ENCODE measurements at regions not wholly inside any gene's neighbourhood (a gene's known extent, or its start where the extent isn't known, plus 50 kb on each side); places are given as distances from the start of the nearest gene placed in this dataset.

DNA sequence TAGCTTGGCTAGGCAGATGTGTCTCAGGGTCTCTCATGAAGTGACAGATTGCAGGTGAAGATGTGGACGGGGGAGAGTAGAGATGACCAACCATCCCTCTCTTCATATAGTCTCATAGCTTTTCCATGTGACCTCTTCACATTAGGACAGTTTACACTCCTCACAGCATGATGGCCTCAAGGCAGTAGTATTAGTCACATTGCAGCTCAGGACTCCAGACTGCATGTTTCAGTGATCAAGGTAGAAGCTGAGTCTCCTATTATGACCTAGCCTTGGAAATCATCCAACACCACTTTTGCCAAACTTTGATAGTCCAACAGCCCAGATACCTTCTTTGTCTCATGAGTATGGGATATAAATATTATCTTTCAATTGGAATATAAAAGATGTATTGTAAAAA lies 147.7 kb downstream of the GASK1B start:
- DNase-seq = no peak

DNA sequence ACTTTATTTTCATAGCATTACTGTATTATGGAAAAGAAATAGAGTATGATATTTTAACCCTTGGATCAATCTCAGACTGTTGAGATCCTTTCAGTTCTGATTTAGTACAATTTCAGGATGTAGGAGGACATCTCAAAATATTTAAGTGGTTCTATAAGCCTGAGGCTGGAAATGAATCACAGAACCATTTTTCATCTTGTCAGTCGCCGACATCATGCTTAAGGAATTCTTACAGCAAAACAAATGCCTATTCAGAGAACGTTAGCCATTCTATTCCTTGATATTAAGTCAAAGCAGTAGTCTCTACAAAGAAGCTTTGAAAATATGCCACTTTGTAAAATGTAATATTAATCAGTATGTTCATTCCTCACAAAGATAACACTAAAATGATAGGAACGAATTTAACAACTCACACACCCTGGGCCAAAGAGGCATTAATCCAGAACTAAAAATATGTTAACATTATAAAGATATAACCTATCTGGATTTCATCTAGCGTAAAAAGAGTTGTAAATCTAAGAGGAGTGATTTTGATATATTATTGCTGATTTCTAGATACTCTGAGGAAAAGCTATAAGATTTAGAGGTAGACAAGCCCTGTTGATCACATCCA lies 152.0 kb downstream of the GASK1B start:
- H3K4me3 Mint-ChIP-seq (ENCODE audit: low read depth, unreplicated experiment) = no peak overlapping the region
- CTCF ChIA-PET = interaction anchor here (1.0 to 1.2 kb wide), 2 partner anchors 149 to 151 kb away, joined by 3 read pairs; no protein-coding TSS in a partner anchor
- H3K27me3 Mint-ChIP-seq (ENCODE audit: unreplicated experiment) = no peaks in the 10 kb centered on the region

More for the DNA sequence above, 147.7 kb downstream of the GASK1B start:
- Mint-ChIP-seq H3K27ac (ENCODE audit: unreplicated experiment) (no peak overlapping the region), H3K4me3 (ENCODE audit: low read depth, unreplicated experiment) (no peak overlapping the region), H3K9me3 (ENCODE audit: low read depth, unreplicated experiment) (no peaks in the 10 kb centered on the region), H3K27me3 (ENCODE audit: unreplicated experiment) (no peaks in the 10 kb centered on the region), H3K4me1 (ENCODE audit: low read depth, unreplicated experiment) (peaks cover 6% of the 10 kb centered on the region), H3K36me3 (ENCODE audit: insufficient read depth, unreplicated experiment) (no peaks in the 10 kb centered on the region)
- CTCF ChIA-PET = interaction anchor here (1.5 kb wide), 1 partner anchor 9 kb away, joined by 3 read pairs; no protein-coding TSS in a partner anchor
- BruUV-seq (replicated peaks) = no TSS peak
- intact Hi-C loops (cut with micrococcal nuclease; ENCODE audit: unreplicated experiment) = no loop called here
- TF ChIP-seq, protein P1, sequence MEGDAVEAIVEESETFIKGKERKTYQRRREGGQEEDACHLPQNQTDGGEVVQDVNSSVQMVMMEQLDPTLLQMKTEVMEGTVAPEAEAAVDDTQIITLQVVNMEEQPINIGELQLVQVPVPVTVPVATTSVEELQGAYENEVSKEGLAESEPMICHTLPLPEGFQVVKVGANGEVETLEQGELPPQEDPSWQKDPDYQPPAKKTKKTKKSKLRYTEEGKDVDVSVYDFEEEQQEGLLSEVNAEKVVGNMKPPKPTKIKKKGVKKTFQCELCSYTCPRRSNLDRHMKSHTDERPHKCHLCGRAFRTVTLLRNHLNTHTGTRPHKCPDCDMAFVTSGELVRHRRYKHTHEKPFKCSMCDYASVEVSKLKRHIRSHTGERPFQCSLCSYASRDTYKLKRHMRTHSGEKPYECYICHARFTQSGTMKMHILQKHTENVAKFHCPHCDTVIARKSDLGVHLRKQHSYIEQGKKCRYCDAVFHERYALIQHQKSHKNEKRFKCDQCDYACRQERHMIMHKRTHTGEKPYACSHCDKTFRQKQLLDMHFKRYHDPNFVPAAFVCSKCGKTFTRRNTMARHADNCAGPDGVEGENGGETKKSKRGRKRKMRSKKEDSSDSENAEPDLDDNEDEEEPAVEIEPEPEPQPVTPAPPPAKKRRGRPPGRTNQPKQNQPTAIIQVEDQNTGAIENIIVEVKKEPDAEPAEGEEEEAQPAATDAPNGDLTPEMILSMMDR (IDR thresholded peaks at IDR 0.05; ENCODE audit: unreplicated experiment) = no peak

DNA sequence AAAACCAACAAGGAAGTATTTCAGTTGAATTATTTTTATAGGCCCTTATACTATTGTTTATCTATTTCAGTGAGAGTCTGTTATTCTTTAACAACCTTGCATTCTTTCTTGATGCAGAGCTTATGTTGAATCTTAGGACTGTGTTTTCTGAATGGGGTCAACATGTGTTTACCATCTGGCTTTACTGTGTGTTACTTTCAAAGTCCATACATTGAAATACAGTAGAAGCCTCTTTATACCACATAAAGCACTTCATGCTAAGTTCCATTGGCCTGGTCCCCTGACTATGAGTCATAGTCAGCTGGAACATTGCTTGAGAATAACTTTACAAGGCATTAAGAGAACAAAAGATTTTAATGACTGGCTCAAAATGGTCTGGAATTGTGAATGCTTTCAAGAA lies 152.6 kb downstream of the GASK1B start:
- BruUV-seq (replicated peaks) = no TSS peak
- DNase-seq = peak; percentile 11
- no peaks in the 10 kb centered on the region for H3K36me3 Mint-ChIP-seq (ENCODE audit: insufficient read depth, unreplicated experiment)
- CTCF ChIA-PET = interaction anchor here (1.0 to 1.2 kb wide), 2 partner anchors 150 to 152 kb away, joined by 3 read pairs; no protein-coding TSS in a partner anchor
- peaks cover 6% of the 10 kb centered on the region for H3K4me1 Mint-ChIP-seq (ENCODE audit: low read depth, unreplicated experiment)
- H3K4me3 Mint-ChIP-seq (ENCODE audit: low read depth, unreplicated experiment) = no peak overlapping the region
- no peaks in the 10 kb centered on the region for H3K9me3 Mint-ChIP-seq (ENCODE audit: low read depth, unreplicated experiment)
- TF ChIP-seq, protein P1 (IDR thresholded peaks at IDR 0.05; ENCODE audit: unreplicated experiment) = no peak
- no peaks in the 10 kb centered on the region for H3K27me3 Mint-ChIP-seq (ENCODE audit: unreplicated experiment)
- peak overlapping the region; percentile 67 for H3K27ac Mint-ChIP-seq (ENCODE audit: unreplicated experiment)
- intact Hi-C loops (cut with micrococcal nuclease; ENCODE audit: unreplicated experiment) = no loop called here

More for the DNA sequence above, 152.0 kb downstream of the GASK1B start:
- BruUV-seq (replicated peaks) = no TSS peak
- Mint-ChIP-seq H3K4me1 (ENCODE audit: low read depth, unreplicated experiment) (peaks cover 6% of the 10 kb centered on the region), H3K27ac (ENCODE audit: unreplicated experiment) (peak overlapping the region; percentile 67), H3K36me3 (ENCODE audit: insufficient read depth, unreplicated experiment) (no peaks in the 10 kb centered on the region), H3K9me3 (ENCODE audit: low read depth, unreplicated experiment) (no peaks in the 10 kb centered on the region)
- intact Hi-C loops (cut with micrococcal nuclease; ENCODE audit: unreplicated experiment) = no loop called here
- TF ChIP-seq, protein P1 (IDR thresholded peaks at IDR 0.05; ENCODE audit: unreplicated experiment) = no peak
- no peak for DNase-seq

DNA sequence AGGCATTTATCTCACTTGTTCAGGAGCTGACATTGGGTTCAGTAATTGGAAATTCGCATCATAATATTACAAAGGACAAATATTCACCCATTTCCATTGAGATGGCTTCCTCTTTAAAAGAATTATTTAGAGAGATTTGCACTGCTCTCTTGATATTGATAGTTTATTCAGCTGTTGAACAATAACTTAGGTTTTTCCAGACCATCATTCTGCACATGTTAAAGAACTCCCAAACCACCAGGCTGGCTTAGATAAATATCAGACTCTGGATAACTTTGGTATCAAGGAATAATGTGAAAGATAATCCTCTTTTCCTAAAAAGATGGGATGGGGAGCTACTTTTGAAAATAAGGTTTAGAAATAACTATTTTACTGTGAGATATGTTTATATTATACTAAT lies 154.0 kb downstream of the GASK1B start:
- H3K36me3 Mint-ChIP-seq (ENCODE audit: insufficient read depth, unreplicated experiment) = no peaks in the 10 kb centered on the region
- no peak overlapping the region for H3K4me3 Mint-ChIP-seq (ENCODE audit: low read depth, unreplicated experiment)
- CTCF ChIA-PET = no interaction called here
- intact Hi-C loops (cut with micrococcal nuclease; ENCODE audit: unreplicated experiment) = no loop called here
- DNase-seq = no peak
- TF ChIP-seq, protein P1 (IDR thresholded peaks at IDR 0.05; ENCODE audit: unreplicated experiment) = no peak
- H3K27ac Mint-ChIP-seq (ENCODE audit: unreplicated experiment) = no peak overlapping the region
- no peaks in the 10 kb centered on the region for H3K27me3 Mint-ChIP-seq (ENCODE audit: unreplicated experiment)
- peaks cover 2% of the 10 kb centered on the region for H3K4me1 Mint-ChIP-seq (ENCODE audit: low read depth, unreplicated experiment)
- no TSS peak for BruUV-seq (replicated peaks)
- no peaks in the 10 kb centered on the region for H3K9me3 Mint-ChIP-seq (ENCODE audit: low read depth, unreplicated experiment)

All from Calu3 (cell line).